Stimulated activated CD8-positive, alpha-beta memory T cell treated with anti-CD3 and anti-CD28 coated beads, Interleukin-7, amount 100 ng/mL, for 48 hours (primary cell): ENCODE measurements at regions not wholly inside any gene's neighbourhood (a gene's known extent, or its start where the extent isn't known, plus 50 kb on each side); places are given as distances from the start of the nearest gene placed in this dataset.

Experiments used
- DNase-seq, 2 donors: peaks; one replicate each; pipeline ENCODE4 v3.0.0-alpha.2; 2020; ENCODE audit warnings: low read depth in 1 of 2; ENCODE audit errors: extremely low read depth in 1 of 2

GRCh38 chr6:133630651-133631050 lies 258.3 kb upstream of the TCF21 start:
- no peak for DNase-seq

GRCh38 chr6:133631421-133631820 lies 257.5 kb upstream of the TCF21 start:
- no peak for DNase-seq

- DNase-seq, result no peak
These were observed 256.7 kb upstream of the TCF21 start for GRCh38 chr6:133632206-133632605.

- no peak for DNase-seq
These were observed 256.0 kb upstream of the TCF21 start for GRCh38 chr6:133632906-133633305.

GRCh38 chr6:133634474-133634873 lies 254.4 kb upstream of the TCF21 start:
- DNase-seq, result no peak

- no peak for DNase-seq
These were observed 253.5 kb upstream of the TCF21 start for GRCh38 chr6:133635447-133635846.

GRCh38 chr6:133637436-133637835 lies 251.5 kb upstream of the TCF21 start:
- DNase-seq, result no peak

- DNase-seq, result no peak
These were observed 251.0 kb upstream of the TCF21 start for GRCh38 chr6:133637874-133638273.

- DNase-seq, result no peak
These were observed 247.8 kb upstream of the TCF21 start for GRCh38 chr6:133641104-133641503.

GRCh38 chr6:133644548-133644891 lies 244.4 kb upstream of the TCF21 start:
- DNase-seq, result no peak

GRCh38 chr6:133644892-133645619 lies 243.9 kb upstream of the TCF21 start:
- no peak for DNase-seq

GRCh38 chr6:133645966-133646740 lies 242.8 kb upstream of the TCF21 start:
- no peak for DNase-seq

- DNase-seq, result no peak
These were observed 240.3 kb upstream of the TCF21 start for GRCh38 chr6:133648581-133648980.

GRCh38 chr6:133671376-133671775 lies 217.5 kb upstream of the TCF21 start:
- DNase-seq, result no peak

GRCh38 chr6:133673056-133673455 lies 215.9 kb upstream of the TCF21 start:
- no peak for DNase-seq

- no peak for DNase-seq
These were observed 214.3 kb upstream of the TCF21 start for GRCh38 chr6:133674661-133675060.

- no peak for DNase-seq
These were observed 207.9 kb upstream of the TCF21 start for GRCh38 chr6:133680994-133681393.

GRCh38 chr6:133681891-133682290 lies 207.0 kb upstream of the TCF21 start:
- DNase-seq, result no peak

- no peak for DNase-seq
These were observed 206.2 kb upstream of the TCF21 start for GRCh38 chr6:133682506-133683307.

- no peak for DNase-seq
These were observed 205.7 kb upstream of the TCF21 start for GRCh38 chr6:133683308-133683580.

- DNase-seq, result no peak
These were observed 205.3 kb upstream of the TCF21 start for GRCh38 chr6:133683606-133684005.
